WTC11 (cell line): ENCODE measurements at regions not wholly inside any gene's neighbourhood (a gene's known extent, or its start where the extent isn't known, plus 50 kb on each side); places are given as distances from the start of the nearest gene placed in this dataset.

Experiments used
- ATAC-seq: fragments of 200-7000 bp; cut with Tn5 transposase; 2 replicates; pipeline ENCODE4 v1.10.0; 2021; ENCODE audit warnings: mild to moderate bottlenecking, moderate library complexity
- CTCF ChIA-PET: fragments of 300-600 bp; sonication (Branson Sonifier 250); formaldehyde crosslinking; loops from one replicate; lab custom pipeline; 2021; ENCODE audit warnings: antibody characterized with exemption; lab: Charles Lee
- POLR2A ChIA-PET: fragments of 350-600 bp; sonication (Branson Sonifier 250); formaldehyde crosslinking; loops from one replicate; lab custom pipeline; 2021; ENCODE audit warnings: antibody characterized with exemption; lab: Charles Lee
- DNase-seq: peaks from one replicate; pipeline ENCODE4 v3.0.0; 2021; ENCODE audit warnings: low spot score
- H3K27ac Mint-ChIP-seq: 2 replicates; pipeline ENCODE4 v1.8.0; 2021; ENCODE audit warnings: mixed read lengths
- H3K27me3 Mint-ChIP-seq: 2 replicates; pipeline ENCODE4 v1.8.0; 2021; ENCODE audit warnings: low read depth, mild to moderate bottlenecking, moderate library complexity, mixed read lengths
- H3K36me3 Mint-ChIP-seq: 2 replicates; pipeline ENCODE4 v1.8.0; 2021; ENCODE audit warnings: mixed read lengths
- H3K4me1 Mint-ChIP-seq: 2 replicates; pipeline ENCODE4 v1.8.0; 2022; ENCODE audit warnings: mixed read lengths
- H3K4me3 Mint-ChIP-seq: 2 replicates; pipeline ENCODE4 v1.8.0; 2021; ENCODE audit warnings: mild to moderate bottlenecking, moderate library complexity, mixed read lengths
- H3K9me3 Mint-ChIP-seq: 2 replicates; pipeline ENCODE4 v1.8.0; 2021; ENCODE audit warnings: mixed read lengths
- ETV6 ChIP-seq: sonication (generic); formaldehyde crosslinking; IDR thresholded peaks from 2 replicates; pipeline ENCODE4 v1.8.1; 2022; ENCODE audit warnings: mild to moderate bottlenecking, missing genetic modification reagents
- FOXK1 ChIP-seq: sonication (generic); formaldehyde crosslinking; IDR thresholded peaks from 2 replicates; pipeline ENCODE4 v1.8.0; 2022; ENCODE audit warnings: mild to moderate bottlenecking, moderate library complexity, missing genetic modification reagents
- GABPB1 ChIP-seq: sonication (generic); formaldehyde crosslinking; IDR thresholded peaks from 2 replicates; pipeline ENCODE4 v1.8.1; 2023; ENCODE audit warnings: mild to moderate bottlenecking, missing genetic modification reagents
- JAZF1 ChIP-seq: fragments of 250-450 bp; sonication (Bioruptor Pico); IDR thresholded peaks from 2 replicates; pipeline ENCODE4 v1.9.0; 2021; ENCODE audit warnings: moderate library complexity, mild to moderate bottlenecking, inconsistent platforms
- NFATC4 ChIP-seq: fragments of 250-450 bp; sonication (Bioruptor Pico); IDR thresholded peaks from 2 replicates; pipeline ENCODE4 v1.9.0; 2021; ENCODE audit warnings: mild to moderate bottlenecking
- TEAD1 ChIP-seq: sonication (generic); formaldehyde crosslinking; IDR thresholded peaks from 2 replicates; pipeline ENCODE4 v1.8.0; 2022; ENCODE audit warnings: mild to moderate bottlenecking, missing genetic modification reagents
- ZNF138 ChIP-seq: sonication (generic); formaldehyde crosslinking; conservative IDR thresholded peaks from 2 replicates; pipeline ENCODE4 v1.8.1; 2022; ENCODE audit warnings: mild to moderate bottlenecking, moderate library complexity, missing genetic modification reagents
- ZNF423 ChIP-seq: fragments of 250-450 bp; sonication (Bioruptor Pico); IDR thresholded peaks from 2 replicates; pipeline ENCODE4 v2.1.2; 2022; ENCODE audit warnings: mild to moderate bottlenecking, moderate library complexity
- TF ChIP-seq, protein P1 (sequence below): sonication (generic); formaldehyde crosslinking; IDR thresholded peaks from 2 replicates; pipeline ENCODE4 v1.8.0; 2022; ENCODE audit warnings: mild to moderate bottlenecking, missing genetic modification reagents
- TF ChIP-seq, protein P2 (sequence below): sonication (generic); formaldehyde crosslinking; IDR thresholded peaks from 2 replicates; pipeline ENCODE4 v1.8.1; 2022; ENCODE audit warnings: mild to moderate bottlenecking, missing genetic modification reagents, moderate library complexity, borderline replicate concordance
- TF ChIP-seq, protein P3 (sequence below): fragments of 250-450 bp; sonication (Bioruptor Pico); IDR thresholded peaks from 2 replicates; pipeline ENCODE4 v1.9.0; 2021; ENCODE audit warnings: moderate library complexity, mild to moderate bottlenecking, inconsistent platforms, borderline replicate concordance
- TF ChIP-seq, protein P4 (sequence below): fragments of 250-450 bp; sonication (Bioruptor Pico); IDR thresholded peaks from 2 replicates; pipeline ENCODE4 v1.9.0; 2021; ENCODE audit warnings: mild to moderate bottlenecking
- TF ChIP-seq, protein P5 (sequence below): sonication (generic); formaldehyde crosslinking; conservative IDR thresholded peaks from 2 replicates; pipeline ENCODE4 v1.8.1; 2023; ENCODE audit warnings: mild to moderate bottlenecking, low read depth, missing genetic modification reagents, moderate library complexity
- TF ChIP-seq, protein P6 (sequence below): sonication (generic); formaldehyde crosslinking; IDR thresholded peaks from 2 replicates; pipeline ENCODE4 v1.8.1; 2023; ENCODE audit warnings: mild to moderate bottlenecking, missing genetic modification reagents, borderline replicate concordance

DNA sequence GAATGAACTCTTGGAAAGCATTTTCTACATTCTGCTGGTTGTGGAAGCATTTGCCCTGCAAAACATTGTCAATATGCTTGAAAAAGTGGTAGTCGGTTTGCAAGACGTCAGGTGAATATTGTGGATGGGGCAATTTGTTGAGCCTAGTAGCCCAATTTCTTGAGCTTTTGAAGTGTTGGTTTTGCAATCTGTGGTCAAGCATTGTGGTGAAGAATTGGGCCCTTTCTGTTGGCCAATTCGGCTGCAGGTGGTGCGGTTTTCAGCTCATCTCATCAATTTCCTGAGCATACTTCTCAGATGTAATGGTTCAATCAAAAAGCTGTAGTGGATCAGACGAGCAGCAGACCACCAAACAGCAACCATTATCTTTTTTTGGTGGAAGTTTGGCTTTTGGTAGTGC is 426.8 kb upstream of the CDH9 start:
- POLR2A ChIA-PET: no interaction called here
- DNase-seq (no peak), ATAC-seq (no peak)
- TF ChIP-seq TEAD1 (CRISPR knock-in tag) (no peak), JAZF1 (CRISPR knock-in tag) (no peak), FOXK1 (CRISPR knock-in tag) (no peak)
- TF ChIP-seq, protein P1, sequence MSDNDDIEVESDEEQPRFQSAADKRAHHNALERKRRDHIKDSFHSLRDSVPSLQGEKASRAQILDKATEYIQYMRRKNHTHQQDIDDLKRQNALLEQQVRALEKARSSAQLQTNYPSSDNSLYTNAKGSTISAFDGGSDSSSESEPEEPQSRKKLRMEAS (CRISPR knock-in tag): no peak
- TF ChIP-seq, protein P2, sequence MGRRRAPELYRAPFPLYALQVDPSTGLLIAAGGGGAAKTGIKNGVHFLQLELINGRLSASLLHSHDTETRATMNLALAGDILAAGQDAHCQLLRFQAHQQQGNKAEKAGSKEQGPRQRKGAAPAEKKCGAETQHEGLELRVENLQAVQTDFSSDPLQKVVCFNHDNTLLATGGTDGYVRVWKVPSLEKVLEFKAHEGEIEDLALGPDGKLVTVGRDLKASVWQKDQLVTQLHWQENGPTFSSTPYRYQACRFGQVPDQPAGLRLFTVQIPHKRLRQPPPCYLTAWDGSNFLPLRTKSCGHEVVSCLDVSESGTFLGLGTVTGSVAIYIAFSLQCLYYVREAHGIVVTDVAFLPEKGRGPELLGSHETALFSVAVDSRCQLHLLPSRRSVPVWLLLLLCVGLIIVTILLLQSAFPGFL: no peak
- TF ChIP-seq, protein P3, sequence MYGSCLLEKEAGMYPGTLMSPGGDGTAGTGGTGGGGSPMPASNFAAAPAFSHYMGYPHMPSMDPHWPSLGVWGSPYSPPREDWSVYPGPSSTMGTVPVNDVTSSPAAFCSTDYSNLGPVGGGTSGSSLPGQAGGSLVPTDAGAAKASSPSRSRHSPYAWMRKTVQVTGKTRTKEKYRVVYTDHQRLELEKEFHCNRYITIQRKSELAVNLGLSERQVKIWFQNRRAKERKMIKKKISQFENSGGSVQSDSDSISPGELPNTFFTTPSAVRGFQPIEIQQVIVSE (CRISPR knock-in tag): no peak
- TF ChIP-seq, protein P4, sequence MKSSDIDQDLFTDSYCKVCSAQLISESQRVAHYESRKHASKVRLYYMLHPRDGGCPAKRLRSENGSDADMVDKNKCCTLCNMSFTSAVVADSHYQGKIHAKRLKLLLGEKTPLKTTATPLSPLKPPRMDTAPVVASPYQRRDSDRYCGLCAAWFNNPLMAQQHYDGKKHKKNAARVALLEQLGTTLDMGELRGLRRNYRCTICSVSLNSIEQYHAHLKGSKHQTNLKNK (CRISPR knock-in tag): no peak
- H3K27me3 Mint-ChIP-seq: no peaks in the 10 kb centered on the region
- CTCF ChIA-PET: no interaction called here
- H3K9me3 Mint-ChIP-seq: peaks cover 28% of the 10 kb centered on the region
- H3K4me1 Mint-ChIP-seq: peaks cover 11% of the 10 kb centered on the region
- peaks cover 9% of the 10 kb centered on the region for H3K36me3 Mint-ChIP-seq
- no peak overlapping the region for H3K27ac Mint-ChIP-seq
- H3K4me3 Mint-ChIP-seq: no peak overlapping the region

DNA sequence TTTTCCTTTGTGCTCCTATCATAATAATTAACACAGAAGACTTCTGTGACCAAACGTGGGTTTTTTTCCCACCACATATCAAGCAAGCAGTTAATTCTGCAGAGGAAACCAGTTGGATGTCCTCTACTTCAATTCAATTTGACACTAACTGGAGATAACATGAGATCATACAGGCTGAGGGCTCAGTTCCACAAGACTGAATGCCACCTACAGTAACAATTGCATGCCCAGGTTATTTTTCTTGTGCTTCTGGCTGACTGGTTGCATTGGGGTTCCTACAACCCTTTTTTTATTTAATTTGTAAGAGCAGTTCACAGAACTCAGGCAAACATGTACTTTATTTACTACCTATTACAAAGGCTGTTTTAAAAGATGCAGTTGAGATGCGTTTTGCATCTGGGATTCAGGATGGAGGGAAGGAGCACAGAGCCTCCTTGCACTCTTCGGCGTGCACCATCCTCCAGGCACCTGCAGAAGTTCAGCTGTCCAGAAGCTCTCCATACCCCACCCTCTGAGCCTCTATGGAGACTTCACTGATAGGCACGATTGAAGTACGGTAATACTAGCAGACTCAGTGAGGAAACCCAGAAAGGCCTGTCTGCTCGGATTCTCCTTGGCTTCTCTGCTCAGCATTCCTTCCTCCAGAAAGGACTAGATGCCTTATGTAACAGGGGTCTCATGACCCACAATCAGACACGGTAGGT is 425.2 kb upstream of the CDH9 start:
- Mint-ChIP-seq H3K4me3 (no peak overlapping the region), H3K27ac (no peak overlapping the region), H3K9me3 (peaks cover 33% of the 10 kb centered on the region), H3K36me3 (peaks cover 9% of the 10 kb centered on the region), H3K4me1 (peaks cover 11% of the 10 kb centered on the region), H3K27me3 (no peaks in the 10 kb centered on the region)
- ATAC-seq (no peak), DNase-seq (no peak)
- POLR2A ChIA-PET: no interaction called here
- TF ChIP-seq GABPB1 (CRISPR knock-in tag): no peak
- TF ChIP-seq, protein P5, sequence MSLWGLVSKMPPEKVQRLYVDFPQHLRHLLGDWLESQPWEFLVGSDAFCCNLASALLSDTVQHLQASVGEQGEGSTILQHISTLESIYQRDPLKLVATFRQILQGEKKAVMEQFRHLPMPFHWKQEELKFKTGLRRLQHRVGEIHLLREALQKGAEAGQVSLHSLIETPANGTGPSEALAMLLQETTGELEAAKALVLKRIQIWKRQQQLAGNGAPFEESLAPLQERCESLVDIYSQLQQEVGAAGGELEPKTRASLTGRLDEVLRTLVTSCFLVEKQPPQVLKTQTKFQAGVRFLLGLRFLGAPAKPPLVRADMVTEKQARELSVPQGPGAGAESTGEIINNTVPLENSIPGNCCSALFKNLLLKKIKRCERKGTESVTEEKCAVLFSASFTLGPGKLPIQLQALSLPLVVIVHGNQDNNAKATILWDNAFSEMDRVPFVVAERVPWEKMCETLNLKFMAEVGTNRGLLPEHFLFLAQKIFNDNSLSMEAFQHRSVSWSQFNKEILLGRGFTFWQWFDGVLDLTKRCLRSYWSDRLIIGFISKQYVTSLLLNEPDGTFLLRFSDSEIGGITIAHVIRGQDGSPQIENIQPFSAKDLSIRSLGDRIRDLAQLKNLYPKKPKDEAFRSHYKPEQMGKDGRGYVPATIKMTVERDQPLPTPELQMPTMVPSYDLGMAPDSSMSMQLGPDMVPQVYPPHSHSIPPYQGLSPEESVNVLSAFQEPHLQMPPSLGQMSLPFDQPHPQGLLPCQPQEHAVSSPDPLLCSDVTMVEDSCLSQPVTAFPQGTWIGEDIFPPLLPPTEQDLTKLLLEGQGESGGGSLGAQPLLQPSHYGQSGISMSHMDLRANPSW (CRISPR knock-in tag): no peak
- no peak for TF ChIP-seq NFATC4
- TF ChIP-seq ZNF138 (CRISPR knock-in tag): no peak
- no peak for TF ChIP-seq ETV6 (CRISPR knock-in tag)
- TF ChIP-seq, protein P6, sequence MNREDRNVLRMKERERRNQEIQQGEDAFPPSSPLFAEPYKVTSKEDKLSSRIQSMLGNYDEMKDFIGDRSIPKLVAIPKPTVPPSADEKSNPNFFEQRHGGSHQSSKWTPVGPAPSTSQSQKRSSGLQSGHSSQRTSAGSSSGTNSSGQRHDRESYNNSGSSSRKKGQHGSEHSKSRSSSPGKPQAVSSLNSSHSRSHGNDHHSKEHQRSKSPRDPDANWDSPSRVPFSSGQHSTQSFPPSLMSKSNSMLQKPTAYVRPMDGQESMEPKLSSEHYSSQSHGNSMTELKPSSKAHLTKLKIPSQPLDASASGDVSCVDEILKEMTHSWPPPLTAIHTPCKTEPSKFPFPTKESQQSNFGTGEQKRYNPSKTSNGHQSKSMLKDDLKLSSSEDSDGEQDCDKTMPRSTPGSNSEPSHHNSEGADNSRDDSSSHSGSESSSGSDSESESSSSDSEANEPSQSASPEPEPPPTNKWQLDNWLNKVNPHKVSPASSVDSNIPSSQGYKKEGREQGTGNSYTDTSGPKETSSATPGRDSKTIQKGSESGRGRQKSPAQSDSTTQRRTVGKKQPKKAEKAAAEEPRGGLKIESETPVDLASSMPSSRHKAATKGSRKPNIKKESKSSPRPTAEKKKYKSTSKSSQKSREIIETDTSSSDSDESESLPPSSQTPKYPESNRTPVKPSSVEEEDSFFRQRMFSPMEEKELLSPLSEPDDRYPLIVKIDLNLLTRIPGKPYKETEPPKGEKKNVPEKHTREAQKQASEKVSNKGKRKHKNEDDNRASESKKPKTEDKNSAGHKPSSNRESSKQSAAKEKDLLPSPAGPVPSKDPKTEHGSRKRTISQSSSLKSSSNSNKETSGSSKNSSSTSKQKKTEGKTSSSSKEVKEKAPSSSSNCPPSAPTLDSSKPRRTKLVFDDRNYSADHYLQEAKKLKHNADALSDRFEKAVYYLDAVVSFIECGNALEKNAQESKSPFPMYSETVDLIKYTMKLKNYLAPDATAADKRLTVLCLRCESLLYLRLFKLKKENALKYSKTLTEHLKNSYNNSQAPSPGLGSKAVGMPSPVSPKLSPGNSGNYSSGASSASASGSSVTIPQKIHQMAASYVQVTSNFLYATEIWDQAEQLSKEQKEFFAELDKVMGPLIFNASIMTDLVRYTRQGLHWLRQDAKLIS (CRISPR knock-in tag): no peak
- TF ChIP-seq, protein P3 (CRISPR knock-in tag): no peak
- TF ChIP-seq ZNF423 (CRISPR knock-in tag): no peak
- TF ChIP-seq, protein P2: no peak
- CTCF ChIA-PET: no interaction called here
